ENCODE measurements at regions not wholly inside any gene's neighbourhood (a gene's known extent, or its start where the extent isn't known, plus 50 kb on each side); places are given as distances from the start of the nearest gene placed in this dataset.

DNA sequence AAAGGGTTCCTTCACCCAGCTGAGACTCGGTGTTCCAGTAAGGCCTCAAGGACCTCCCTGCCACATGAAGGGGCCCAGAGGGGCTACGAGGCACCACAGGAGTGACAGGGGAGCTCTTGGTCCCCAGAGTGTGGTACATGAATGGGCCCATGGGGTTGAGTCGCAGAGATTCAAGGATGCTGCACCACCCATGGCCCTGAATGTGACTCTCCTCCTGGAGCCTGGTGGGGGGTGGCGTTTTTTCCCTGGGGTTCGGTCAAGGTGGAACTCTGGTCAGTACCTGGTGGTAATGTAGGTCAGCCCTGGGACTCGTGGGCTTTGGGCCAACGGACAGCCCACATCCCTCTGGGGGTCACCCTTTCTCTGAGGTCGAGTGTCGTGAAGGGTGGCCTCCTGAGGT lies 204.0 kb downstream of the UBE3A start:
- Mint-ChIP-seq H3K9me3 (peaks cover 45% of the 10 kb centered on the region), H3K4me3 (no peak overlapping the region), H3K36me3 (ENCODE audit: low read depth) (no peaks in the 10 kb centered on the region), H3K27ac (no peak overlapping the region), H3K4me1 (no peaks in the 10 kb centered on the region), H3K27me3 (ENCODE audit: low read depth) (no peaks in the 10 kb centered on the region)
- TF ChIP-seq, protein P1, sequence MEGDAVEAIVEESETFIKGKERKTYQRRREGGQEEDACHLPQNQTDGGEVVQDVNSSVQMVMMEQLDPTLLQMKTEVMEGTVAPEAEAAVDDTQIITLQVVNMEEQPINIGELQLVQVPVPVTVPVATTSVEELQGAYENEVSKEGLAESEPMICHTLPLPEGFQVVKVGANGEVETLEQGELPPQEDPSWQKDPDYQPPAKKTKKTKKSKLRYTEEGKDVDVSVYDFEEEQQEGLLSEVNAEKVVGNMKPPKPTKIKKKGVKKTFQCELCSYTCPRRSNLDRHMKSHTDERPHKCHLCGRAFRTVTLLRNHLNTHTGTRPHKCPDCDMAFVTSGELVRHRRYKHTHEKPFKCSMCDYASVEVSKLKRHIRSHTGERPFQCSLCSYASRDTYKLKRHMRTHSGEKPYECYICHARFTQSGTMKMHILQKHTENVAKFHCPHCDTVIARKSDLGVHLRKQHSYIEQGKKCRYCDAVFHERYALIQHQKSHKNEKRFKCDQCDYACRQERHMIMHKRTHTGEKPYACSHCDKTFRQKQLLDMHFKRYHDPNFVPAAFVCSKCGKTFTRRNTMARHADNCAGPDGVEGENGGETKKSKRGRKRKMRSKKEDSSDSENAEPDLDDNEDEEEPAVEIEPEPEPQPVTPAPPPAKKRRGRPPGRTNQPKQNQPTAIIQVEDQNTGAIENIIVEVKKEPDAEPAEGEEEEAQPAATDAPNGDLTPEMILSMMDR (IDR thresholded peaks at IDR 0.05; ENCODE audit: unreplicated experiment in 3 of 3) = no peak

DNA sequence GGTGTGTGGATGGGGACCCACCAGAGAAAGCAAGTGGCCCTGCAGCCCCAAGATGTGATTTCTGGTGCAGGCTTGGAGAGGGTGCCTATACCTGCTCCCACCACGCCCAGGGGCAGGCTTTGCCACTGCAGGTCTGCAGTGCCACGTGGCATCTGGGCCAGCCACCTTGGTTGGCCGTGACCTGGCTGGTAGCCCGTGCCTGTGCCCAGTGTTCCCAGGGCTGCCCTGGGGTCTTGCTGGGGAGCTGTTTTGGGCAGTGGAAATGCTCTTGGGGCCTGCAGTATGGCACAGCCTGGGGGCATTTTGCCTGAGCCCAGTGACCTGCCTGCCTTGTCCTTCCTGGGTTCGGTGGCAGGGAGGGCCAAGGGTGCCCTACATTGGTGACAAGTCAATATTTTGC lies 203.4 kb downstream of the UBE3A start:
- Mint-ChIP-seq H3K27me3 (ENCODE audit: low read depth) (no peaks in the 10 kb centered on the region), H3K4me1 (no peaks in the 10 kb centered on the region), H3K36me3 (ENCODE audit: low read depth) (no peaks in the 10 kb centered on the region), H3K9me3 (peaks cover 44% of the 10 kb centered on the region), H3K27ac (no peak overlapping the region), H3K4me3 (no peak overlapping the region)
- TF ChIP-seq, protein P1 (IDR thresholded peaks at IDR 0.05; ENCODE audit: unreplicated experiment in 3 of 3) = no peak

DNA sequence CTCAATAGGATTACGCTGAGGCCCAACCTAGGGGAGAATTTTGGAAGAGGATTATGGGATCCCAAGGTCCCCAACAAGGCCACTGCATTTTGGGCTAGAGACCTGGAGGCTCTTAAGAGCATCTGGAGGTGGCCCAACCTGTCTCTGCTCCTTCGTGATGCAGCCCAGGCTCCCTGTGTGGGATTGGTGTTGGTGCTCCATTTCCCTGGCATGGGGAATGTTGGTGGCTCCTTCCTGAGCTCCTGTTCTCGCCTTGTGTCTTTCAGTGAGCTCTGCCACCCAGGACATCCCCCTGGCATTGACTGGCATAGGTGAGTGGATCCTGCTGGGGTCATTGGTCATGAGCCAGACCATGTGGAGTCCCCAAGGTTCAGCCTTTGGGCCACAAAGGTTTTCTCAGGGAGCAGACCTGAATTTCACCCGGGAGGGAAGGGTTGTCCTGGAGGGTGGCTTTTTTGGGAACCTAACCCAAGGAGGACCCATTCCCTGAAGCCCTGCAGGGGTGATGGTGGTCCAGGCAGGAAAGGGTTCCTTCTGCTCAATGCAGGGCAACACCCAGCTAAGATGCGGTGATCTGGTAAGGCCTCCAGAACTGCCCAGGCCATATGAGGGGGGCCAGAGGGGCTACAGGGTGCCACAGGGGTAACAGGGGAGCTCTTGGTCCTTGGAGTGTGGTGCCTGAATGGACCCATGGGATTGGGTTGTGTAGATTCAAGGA lies 202.5 kb downstream of the UBE3A start:
- H3K9me3 Mint-ChIP-seq = peaks cover 45% of the 10 kb centered on the region

DNA sequence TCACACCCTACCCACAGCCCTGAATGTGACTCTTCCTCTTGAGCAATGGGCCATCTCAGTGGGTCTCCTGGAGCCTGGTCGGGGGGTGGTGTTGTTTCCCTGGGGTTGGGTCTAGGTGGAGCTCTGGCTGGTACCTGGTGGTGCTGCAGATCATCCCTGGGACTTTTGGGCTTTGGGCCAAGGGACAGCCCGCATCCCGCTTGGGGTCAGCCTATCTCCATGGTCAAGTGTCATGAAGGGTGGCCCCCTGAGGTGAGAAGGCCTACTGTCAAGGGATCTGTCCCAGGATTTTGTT lies 202.0 kb downstream of the UBE3A start:
- Mint-ChIP-seq H3K4me3 (no peak overlapping the region), H3K36me3 (ENCODE audit: low read depth) (no peaks in the 10 kb centered on the region), H3K9me3 (peaks cover 43% of the 10 kb centered on the region), H3K4me1 (no peaks in the 10 kb centered on the region), H3K27ac (no peak overlapping the region), H3K27me3 (ENCODE audit: low read depth) (no peaks in the 10 kb centered on the region)
- TF ChIP-seq, protein P1 (IDR thresholded peaks at IDR 0.05; ENCODE audit: unreplicated experiment in 3 of 3) = no peak

More for the DNA sequence above, 202.5 kb downstream of the UBE3A start:
- Mint-ChIP-seq H3K36me3 (ENCODE audit: low read depth) (no peaks in the 10 kb centered on the region), H3K27me3 (ENCODE audit: low read depth) (no peaks in the 10 kb centered on the region), H3K4me3 (no peak overlapping the region), H3K4me1 (no peaks in the 10 kb centered on the region), H3K27ac (no peak overlapping the region)
- TF ChIP-seq, protein P1 (IDR thresholded peaks at IDR 0.05; ENCODE audit: unreplicated experiment in 3 of 3) = no peak

DNA sequence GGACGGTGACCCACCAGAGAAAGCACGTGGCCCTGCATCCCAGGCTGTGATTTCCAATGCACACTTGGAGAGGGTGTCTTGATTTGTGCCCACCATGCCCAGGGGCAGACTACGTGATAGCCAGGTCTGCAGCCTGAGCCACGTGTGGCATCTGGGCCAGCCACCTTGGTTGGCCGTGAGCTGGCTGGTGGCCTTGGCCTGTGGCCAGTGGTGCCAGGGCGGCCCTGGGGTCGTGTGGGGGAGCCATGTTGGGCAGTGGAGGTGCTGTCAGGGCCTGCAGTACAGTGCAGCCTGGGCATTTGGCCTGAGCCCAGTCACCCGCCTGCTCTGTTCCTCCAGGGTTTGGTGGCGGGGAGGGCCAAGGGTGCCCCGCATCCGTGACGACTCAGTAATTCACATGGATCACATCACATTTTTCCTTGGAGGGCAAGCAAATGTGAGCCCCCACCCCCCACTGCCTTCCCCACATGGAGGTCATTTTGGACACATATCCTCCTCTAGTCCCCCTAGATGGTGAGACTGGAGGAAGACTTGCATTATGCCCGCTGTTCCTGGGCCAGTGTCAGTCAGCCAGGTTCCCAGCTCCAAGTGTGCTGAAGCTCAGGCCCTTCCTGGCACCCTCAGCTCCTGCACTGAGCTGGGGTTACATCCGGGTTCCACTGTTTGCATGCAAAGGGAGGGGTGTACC lies 201.4 kb downstream of the UBE3A start:
- H3K9me3 Mint-ChIP-seq = peaks cover 43% of the 10 kb centered on the region
- H3K36me3 Mint-ChIP-seq (ENCODE audit: low read depth) = no peaks in the 10 kb centered on the region
- TF ChIP-seq, protein P1 (IDR thresholded peaks at IDR 0.05; ENCODE audit: unreplicated experiment in 3 of 3) = no peak
- no peak overlapping the region for H3K4me3 Mint-ChIP-seq
- no peaks in the 10 kb centered on the region for H3K4me1 Mint-ChIP-seq
- H3K27me3 Mint-ChIP-seq (ENCODE audit: low read depth) = no peaks in the 10 kb centered on the region
- H3K27ac Mint-ChIP-seq = no peak overlapping the region

DNA sequence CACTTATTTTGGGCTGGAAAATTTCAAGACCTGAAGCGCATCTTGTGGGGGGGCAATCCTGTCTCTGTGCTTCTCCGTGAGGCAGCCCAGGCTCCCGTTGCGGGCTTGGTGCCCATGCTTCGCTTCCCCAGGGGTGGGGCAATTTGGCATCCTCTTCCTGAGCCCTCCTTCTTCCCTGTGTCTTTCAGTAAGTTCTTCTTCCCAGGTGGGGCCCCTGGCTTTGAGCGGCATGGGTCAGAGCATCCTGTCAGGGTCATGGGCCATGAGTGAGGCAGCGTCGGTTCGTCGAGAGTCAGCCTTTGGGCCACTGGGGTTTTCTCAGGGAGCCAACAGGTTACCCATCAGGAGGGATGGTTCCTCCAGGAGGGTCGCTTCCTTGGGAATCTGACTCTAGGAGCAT lies 200.7 kb downstream of the UBE3A start:
- Mint-ChIP-seq H3K36me3 (ENCODE audit: low read depth) (no peaks in the 10 kb centered on the region), H3K27me3 (ENCODE audit: low read depth) (no peaks in the 10 kb centered on the region), H3K4me3 (no peak overlapping the region), H3K9me3 (peaks cover 37% of the 10 kb centered on the region), H3K27ac (no peak overlapping the region), H3K4me1 (no peaks in the 10 kb centered on the region)
- TF ChIP-seq, protein P1 (IDR thresholded peaks at IDR 0.05; ENCODE audit: unreplicated experiment in 3 of 3) = no peak
